ENCODE measurements at regions not wholly inside any gene's neighbourhood (a gene's known extent, or its start where the extent isn't known, plus 50 kb on each side); places are given as distances from the start of the nearest gene placed in this dataset.
"Not testable (repeated sequence)": the region's sequence is repeated elsewhere in the genome, so short reads cannot be mapped to it uniquely, and the experiment has no call there.

GRCh38 chr13:110010404-110011138 lies 224.2 kb upstream of the IRS2 start:
- Mint-ChIP-seq H3K27ac (no peak overlapping the region), H3K36me3 (ENCODE audit: low read depth) (no peaks in the 10 kb centered on the region), H3K4me1 (no peaks in the 10 kb centered on the region), H3K4me3 (no peak overlapping the region), H3K27me3 (peaks cover 2% of the 10 kb centered on the region), H3K9me3 (no peaks in the 10 kb centered on the region)
- DNase-seq = no peak
- CTCF ChIA-PET = no interaction called here
- POLR2A ChIA-PET = no interaction called here

- H3K27me3 Mint-ChIP-seq = peaks cover 2% of the 10 kb centered on the region
- no peak overlapping the region for H3K4me3 Mint-ChIP-seq
- no peaks in the 10 kb centered on the region for H3K9me3 Mint-ChIP-seq
- ChIA-PET CTCF (no interaction called here), POLR2A (no interaction called here)
- H3K27ac Mint-ChIP-seq = no peak overlapping the region
- no peaks in the 10 kb centered on the region for H3K4me1 Mint-ChIP-seq
- DNase-seq = no peak
- no peaks in the 10 kb centered on the region for H3K36me3 Mint-ChIP-seq (ENCODE audit: low read depth)
Observed at GRCh38 chr13:110008816-110009215, 222.4 kb upstream of the IRS2 start.

DNA sequence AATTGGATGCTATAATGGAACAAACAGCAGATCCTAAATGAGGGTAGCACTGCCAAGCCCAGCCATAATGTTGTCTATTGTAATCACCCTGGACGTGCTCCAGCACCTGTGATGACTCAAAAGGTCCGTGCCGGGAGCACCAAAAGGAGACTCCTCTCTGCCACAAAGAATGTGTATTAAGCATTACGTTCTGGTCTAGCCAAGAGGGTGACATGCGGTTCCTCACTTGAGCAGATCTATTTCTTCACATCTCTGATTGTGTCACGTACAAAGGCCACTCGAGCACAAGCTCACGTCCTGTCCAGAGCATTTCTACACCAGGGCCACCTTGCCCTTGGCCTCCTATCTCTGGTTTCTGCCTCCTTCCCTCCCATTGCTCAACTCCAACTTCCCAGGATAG lies 219.9 kb upstream of the IRS2 start:
- H3K9me3 Mint-ChIP-seq = no peaks in the 10 kb centered on the region
- ChIA-PET CTCF (no interaction called here), POLR2A (no interaction called here)
- no peak for DNase-seq
- H3K4me1 Mint-ChIP-seq = no peaks in the 10 kb centered on the region
- no peak overlapping the region for H3K27ac Mint-ChIP-seq
- no peaks in the 10 kb centered on the region for H3K36me3 Mint-ChIP-seq (ENCODE audit: low read depth)
- H3K4me3 Mint-ChIP-seq = no peak overlapping the region
- no peaks in the 10 kb centered on the region for H3K27me3 Mint-ChIP-seq

DNA sequence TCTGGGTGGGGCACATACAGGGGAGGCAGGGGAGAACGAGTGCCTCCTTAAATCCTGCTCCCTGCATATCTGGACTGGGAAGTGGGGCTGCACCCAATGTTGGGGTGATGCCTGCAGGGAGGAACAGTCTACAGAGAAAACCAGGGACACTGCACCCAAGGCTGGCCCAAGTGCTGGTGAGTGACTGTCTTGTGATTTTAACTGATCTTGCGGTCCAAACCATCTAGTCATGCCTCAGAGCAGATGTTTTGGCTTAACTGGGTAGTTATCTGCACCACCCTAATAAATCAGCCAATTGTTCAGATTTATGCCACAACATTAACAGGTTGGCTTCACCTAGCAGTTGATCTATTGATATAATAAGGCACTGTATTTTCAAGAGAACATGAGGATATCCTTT lies 219.2 kb upstream of the IRS2 start:
- H3K36me3 Mint-ChIP-seq (ENCODE audit: low read depth) = no peaks in the 10 kb centered on the region
- DNase-seq = no peak
- no peak overlapping the region for H3K27ac Mint-ChIP-seq
- no peak overlapping the region for H3K4me3 Mint-ChIP-seq
- no peaks in the 10 kb centered on the region for H3K27me3 Mint-ChIP-seq
- POLR2A ChIA-PET = no interaction called here
- no peaks in the 10 kb centered on the region for H3K9me3 Mint-ChIP-seq
- CTCF ChIA-PET = no interaction called here
- no peaks in the 10 kb centered on the region for H3K4me1 Mint-ChIP-seq

DNA sequence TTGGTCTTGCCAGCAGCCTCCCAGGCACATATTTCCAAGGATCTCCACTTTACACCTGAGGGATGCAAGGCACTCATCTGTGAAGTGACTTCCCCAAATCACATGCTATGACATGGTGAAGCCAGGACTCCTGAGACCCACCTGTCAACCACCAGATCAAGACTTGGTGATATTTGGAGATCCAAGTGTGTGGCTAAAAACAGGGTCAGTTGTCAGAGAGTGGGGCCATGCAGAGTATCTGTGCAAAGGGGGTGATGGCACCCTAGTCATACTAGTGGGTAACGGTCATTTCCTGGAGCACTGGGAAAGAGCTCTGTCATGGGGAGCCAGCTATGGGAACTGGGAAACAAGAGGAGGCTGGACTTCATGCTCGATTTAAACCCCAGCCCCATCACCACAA lies 218.4 kb upstream of the IRS2 start:
- Mint-ChIP-seq H3K27me3 (no peaks in the 10 kb centered on the region), H3K4me1 (no peaks in the 10 kb centered on the region), H3K4me3 (no peak overlapping the region), H3K27ac (no peak overlapping the region), H3K36me3 (ENCODE audit: low read depth) (no peaks in the 10 kb centered on the region), H3K9me3 (no peaks in the 10 kb centered on the region)
- ChIA-PET CTCF (no interaction called here), POLR2A (no interaction called here)
- DNase-seq = no peak

- H3K4me1 Mint-ChIP-seq = no peaks in the 10 kb centered on the region
- H3K27me3 Mint-ChIP-seq = no peaks in the 10 kb centered on the region
- H3K4me3 Mint-ChIP-seq = no peak overlapping the region
- ChIA-PET CTCF (no interaction called here), POLR2A (no interaction called here)
- H3K9me3 Mint-ChIP-seq = no peaks in the 10 kb centered on the region
- no peak overlapping the region for H3K27ac Mint-ChIP-seq
- no peak for DNase-seq
- H3K36me3 Mint-ChIP-seq (ENCODE audit: low read depth) = no peaks in the 10 kb centered on the region
Observed at GRCh38 chr13:110001670-110002275, 215.4 kb upstream of the IRS2 start.

GRCh38 chr13:110000534-110001345 lies 214.4 kb upstream of the IRS2 start:
- Mint-ChIP-seq H3K4me1 (no peaks in the 10 kb centered on the region), H3K36me3 (ENCODE audit: low read depth) (no peaks in the 10 kb centered on the region), H3K27me3 (no peaks in the 10 kb centered on the region), H3K9me3 (no peaks in the 10 kb centered on the region), H3K27ac (no peak overlapping the region), H3K4me3 (no peak overlapping the region)
- no peak for DNase-seq
- ChIA-PET CTCF (no interaction called here), POLR2A (no interaction called here)

DNA sequence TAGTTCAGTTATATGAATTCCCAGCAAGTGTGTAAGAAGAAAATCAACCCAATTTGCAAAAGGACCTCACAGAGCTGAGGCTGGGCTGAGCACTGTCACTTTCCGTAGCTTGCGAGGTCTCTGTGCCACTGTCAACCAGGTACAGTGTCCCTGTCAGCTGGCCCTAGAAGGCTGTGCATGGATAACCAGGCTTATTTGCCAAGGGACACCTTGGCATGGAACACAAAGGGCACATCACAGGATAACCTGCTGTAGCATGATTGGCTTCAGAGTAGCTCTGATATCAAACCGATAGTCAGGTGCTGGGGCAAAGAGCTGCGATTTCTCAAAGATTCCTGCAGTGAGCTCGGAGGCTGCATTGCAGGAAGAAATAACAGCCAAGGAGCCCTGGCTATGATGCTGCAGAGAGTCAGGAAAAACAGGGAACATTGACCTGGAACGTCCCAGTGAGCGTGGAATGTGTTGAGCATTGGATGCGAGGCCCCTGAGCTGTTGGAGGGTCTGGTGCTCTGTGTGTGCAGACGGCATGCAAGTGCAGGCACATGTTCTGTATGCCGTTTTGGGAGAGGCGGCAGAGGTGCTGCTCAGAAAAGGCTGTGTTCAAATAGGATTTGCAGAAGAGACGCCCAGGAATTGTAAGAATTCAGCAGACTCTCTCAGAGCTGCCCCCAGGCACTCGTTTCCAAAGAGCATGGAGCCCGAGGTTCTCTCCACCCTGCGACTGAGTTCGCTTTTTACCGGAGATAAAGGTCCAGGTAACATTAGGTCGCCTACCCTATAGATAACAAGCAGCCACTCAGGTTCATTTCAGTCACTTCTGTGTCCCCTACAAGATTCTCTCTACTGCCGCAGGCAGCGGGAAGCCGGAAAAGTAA lies 213.5 kb upstream of the IRS2 start:
- Mint-ChIP-seq H3K27me3 (no peaks in the 10 kb centered on the region), H3K4me3 (no peak overlapping the region), H3K4me1 (no peaks in the 10 kb centered on the region), H3K36me3 (ENCODE audit: low read depth) (no peaks in the 10 kb centered on the region), H3K27ac (no peak overlapping the region), H3K9me3 (no peaks in the 10 kb centered on the region)
- POLR2A ChIA-PET = no interaction called here
- CTCF ChIA-PET = no interaction called here
- DNase-seq = no peak

- Mint-ChIP-seq H3K9me3 (no peaks in the 10 kb centered on the region), H3K4me1 (no peaks in the 10 kb centered on the region), H3K4me3 (no peak overlapping the region), H3K36me3 (ENCODE audit: low read depth) (no peaks in the 10 kb centered on the region), H3K27me3 (no peaks in the 10 kb centered on the region), H3K27ac (no peak overlapping the region)
- ChIA-PET POLR2A (no interaction called here), CTCF (no interaction called here)
- no peak for DNase-seq
Observed at GRCh38 chr13:109998684-109999533, 212.5 kb upstream of the IRS2 start.

DNA sequence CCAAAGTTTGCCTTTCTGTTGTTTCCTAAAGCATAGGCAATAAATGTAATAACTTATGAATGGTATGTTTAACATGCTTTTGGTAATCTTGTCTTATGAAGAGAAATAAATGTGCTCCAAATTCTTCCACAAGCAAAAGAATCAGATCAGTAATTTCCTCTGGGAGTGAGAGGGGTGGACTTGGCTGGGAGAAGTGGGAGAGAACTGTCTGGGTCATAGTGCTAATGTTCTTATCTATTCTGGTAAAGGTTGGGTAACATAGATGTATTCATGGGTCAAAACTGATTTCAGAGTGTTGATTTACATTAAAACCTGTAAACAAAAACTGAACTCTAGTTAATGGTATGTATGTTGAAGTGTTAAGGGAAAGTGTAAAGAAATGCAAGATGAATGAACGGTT lies 211.7 kb upstream of the IRS2 start:
- Mint-ChIP-seq H3K9me3 (no peaks in the 10 kb centered on the region), H3K4me1 (no peaks in the 10 kb centered on the region), H3K36me3 (ENCODE audit: low read depth) (no peaks in the 10 kb centered on the region), H3K27me3 (no peaks in the 10 kb centered on the region), H3K4me3 (no peak overlapping the region), H3K27ac (no peak overlapping the region)
- DNase-seq = no peak
- POLR2A ChIA-PET = no interaction called here
- CTCF ChIA-PET = no interaction called here

DNA sequence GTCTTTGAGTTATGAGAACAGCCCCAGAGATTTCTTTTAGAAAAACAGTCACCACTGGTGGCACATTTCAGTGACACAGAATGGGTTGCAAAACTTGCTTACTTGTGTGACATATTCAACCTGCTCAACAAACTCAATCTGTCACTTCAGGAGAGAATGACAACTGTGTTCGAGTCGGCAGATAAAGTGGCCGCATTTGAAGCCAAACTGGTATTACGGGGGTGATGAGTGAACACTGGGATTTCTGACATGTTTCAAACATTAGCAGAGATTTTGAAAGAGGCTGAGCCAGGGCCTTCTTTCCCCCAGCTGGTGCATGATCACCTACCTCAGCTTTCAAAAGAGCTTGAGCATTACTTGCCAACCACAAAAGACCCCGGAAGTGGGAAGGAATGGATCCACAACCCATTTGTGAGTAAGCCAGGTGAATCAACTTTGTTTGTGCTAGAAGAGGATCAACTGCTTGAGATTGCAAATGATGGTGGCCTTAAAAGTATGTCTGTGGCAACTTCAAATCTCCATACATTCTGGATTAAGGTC lies 210.7 kb upstream of the IRS2 start:
- H3K27ac Mint-ChIP-seq; H3K4me1 Mint-ChIP-seq; POLR2A ChIA-PET; H3K4me3 Mint-ChIP-seq; H3K9me3 Mint-ChIP-seq; CTCF ChIA-PET; H3K36me3 Mint-ChIP-seq (ENCODE audit: low read depth); DNase-seq; H3K27me3 Mint-ChIP-seq: not testable (repeated sequence)

DNA sequence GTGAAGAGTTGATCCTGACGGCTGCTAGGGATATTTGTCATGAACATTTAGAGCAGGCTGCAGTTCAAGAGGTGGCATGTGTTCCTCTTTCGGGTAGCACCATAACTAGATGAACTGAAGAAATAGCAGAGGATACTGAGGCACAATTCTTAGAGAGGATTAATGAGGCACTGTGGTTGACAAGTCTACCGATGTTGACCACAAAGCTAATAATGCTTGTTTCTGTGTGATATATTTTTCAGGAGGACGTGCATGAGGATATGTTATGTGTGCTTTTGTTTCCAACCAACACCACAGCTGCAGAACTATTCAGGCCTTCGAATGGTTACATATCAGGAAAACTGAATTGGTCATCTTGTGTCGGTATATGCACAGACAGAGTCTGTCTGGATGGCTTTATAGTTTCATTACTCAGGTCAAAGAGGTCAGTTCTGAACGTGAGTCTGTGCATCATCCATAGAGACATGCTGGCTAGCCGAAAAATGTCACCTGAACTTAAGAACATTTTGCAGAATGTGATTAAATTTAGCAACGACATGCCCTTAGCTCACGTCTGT lies 210.1 kb upstream of the IRS2 start:
- ChIA-PET POLR2A (no interaction called here), CTCF (no interaction called here)
- Mint-ChIP-seq H3K36me3 (ENCODE audit: low read depth) (no peaks in the 10 kb centered on the region), H3K4me3 (no peak overlapping the region), H3K4me1 (no peaks in the 10 kb centered on the region), H3K27me3 (no peaks in the 10 kb centered on the region), H3K27ac (no peak overlapping the region), H3K9me3 (no peaks in the 10 kb centered on the region)
- no peak for DNase-seq

Data from activated CD4-positive, alpha-beta memory T cell treated with anti-CD3 and anti-CD28 coated beads, Interleukin-2, amount 10 ng/mL, durations not matched to agents 7 days and 5 days (primary cell).